DMS 273 (cell line): ENCODE measurements at regions not wholly inside any gene's neighbourhood (a gene's known extent, or its start where the extent isn't known, plus 50 kb on each side); places are given as distances from the start of the nearest gene placed in this dataset.

ENCODE experiments used
- DNase-seq: peaks from one replicate; lab custom pipeline; 2025; ENCODE audit not compliant: unreplicated experiment; lab: John Stamatoyannopoulos, UW

GRCh38 chr3:64860536-64860870, 172.7 kb upstream of the ADAMTS9 start:
- DNase-seq, result no peak

- no peak for DNase-seq
Measured at GRCh38 chr3:64859625-64860535, 172.1 kb upstream of the ADAMTS9 start.

GRCh38 chr3:64856977-64857516, 169.2 kb upstream of the ADAMTS9 start:
- DNase-seq, result no peak

GRCh38 chr3:64856106-64856505, 168.3 kb upstream of the ADAMTS9 start:
- no peak for DNase-seq

- DNase-seq, result no peak
Measured at GRCh38 chr3:64853456-64853855, 165.7 kb upstream of the ADAMTS9 start.

GRCh38 chr3:64852738-64853137, 164.9 kb upstream of the ADAMTS9 start:
- no peak for DNase-seq

GRCh38 chr3:64848822-64849221, 161.0 kb upstream of the ADAMTS9 start:
- no peak for DNase-seq

GRCh38 chr3:64848127-64848800, 160.5 kb upstream of the ADAMTS9 start:
- no peak for DNase-seq

- no peak for DNase-seq
Measured at GRCh38 chr3:64844558-64844957, 156.8 kb upstream of the ADAMTS9 start.

- no peak for DNase-seq
Measured at GRCh38 chr3:64837986-64838735, 150.4 kb upstream of the ADAMTS9 start.

GRCh38 chr3:64837126-64837738, 149.4 kb upstream of the ADAMTS9 start:
- no peak for DNase-seq

- DNase-seq, result no peak
Measured at GRCh38 chr3:64836097-64836496, 148.3 kb upstream of the ADAMTS9 start.

- DNase-seq, result no peak
Measured at GRCh38 chr3:64832098-64832497, 144.3 kb upstream of the ADAMTS9 start.

GRCh38 chr3:64830681-64831080, 142.9 kb upstream of the ADAMTS9 start:
- no peak for DNase-seq

- no peak for DNase-seq
Measured at GRCh38 chr3:64829331-64829730, 141.5 kb upstream of the ADAMTS9 start.

- no peak for DNase-seq
Measured at GRCh38 chr3:64828276-64828675, 140.5 kb upstream of the ADAMTS9 start.

GRCh38 chr3:64827431-64827830, 139.6 kb upstream of the ADAMTS9 start:
- no peak for DNase-seq

GRCh38 chr3:64827019-64827418, 139.2 kb upstream of the ADAMTS9 start:
- no peak for DNase-seq

- DNase-seq, result no peak
Measured at GRCh38 chr3:64825404-64826120, 137.8 kb upstream of the ADAMTS9 start.

GRCh38 chr3:64824394-64824909, 136.7 kb upstream of the ADAMTS9 start:
- DNase-seq, result no peak
